ENCODE measurements at regions not wholly inside any gene's neighbourhood (a gene's known extent, or its start where the extent isn't known, plus 50 kb on each side); places are given as distances from the start of the nearest gene placed in this dataset.

GRCh38 chr11:134585666-134586610 lies 173.9 kb upstream of the B3GAT1 start:
- no peak for DNase-seq (ENCODE audit: extremely low read depth, low read depth)
- TF ChIP-seq CTCF (IDR thresholded peaks at IDR 0.05; ENCODE audit: low read depth, low read length, missing control alignments) = no peak
- H3K4me3 ChIP-seq (replicated peaks; ENCODE audit: low read depth, low read length) = no peak overlapping the region

- no peak for DNase-seq (ENCODE audit: extremely low read depth, low read depth)
- no peak for TF ChIP-seq CTCF (IDR thresholded peaks at IDR 0.05; ENCODE audit: low read depth, low read length, missing control alignments)
- no peak overlapping the region for H3K4me3 ChIP-seq (replicated peaks; ENCODE audit: low read depth, low read length)
Observed at GRCh38 chr11:134584706-134585445, 172.8 kb upstream of the B3GAT1 start.

- H3K4me3 ChIP-seq (replicated peaks; ENCODE audit: low read depth, low read length) = no peak overlapping the region
- no peak for TF ChIP-seq CTCF (IDR thresholded peaks at IDR 0.05; ENCODE audit: low read depth, low read length, missing control alignments)
Observed at GRCh38 chr11:134584001-134584561, 172.0 kb upstream of the B3GAT1 start.

GRCh38 chr11:134583397-134583990 lies 171.5 kb upstream of the B3GAT1 start:
- H3K4me3 ChIP-seq (replicated peaks; ENCODE audit: low read depth, low read length) = no peak overlapping the region
- no peak for DNase-seq (ENCODE audit: extremely low read depth, low read depth)
- no peak for TF ChIP-seq CTCF (IDR thresholded peaks at IDR 0.05; ENCODE audit: low read depth, low read length, missing control alignments)

More at GRCh38 chr11:134584001-134584561, 172.0 kb upstream of the B3GAT1 start:
- DNase-seq (ENCODE audit: extremely low read depth, low read depth) = no peak

GRCh38 chr11:134582770-134583095 lies 170.7 kb upstream of the B3GAT1 start:
- TF ChIP-seq CTCF (IDR thresholded peaks at IDR 0.05; ENCODE audit: low read depth, low read length, missing control alignments) = no peak
- DNase-seq (ENCODE audit: extremely low read depth, low read depth) = no peak
- no peak overlapping the region for H3K4me3 ChIP-seq (replicated peaks; ENCODE audit: low read depth, low read length)

GRCh38 chr11:134581966-134582769 lies 170.1 kb upstream of the B3GAT1 start:
- no peak for TF ChIP-seq CTCF (IDR thresholded peaks at IDR 0.05; ENCODE audit: low read depth, low read length, missing control alignments)
- no peak overlapping the region for H3K4me3 ChIP-seq (replicated peaks; ENCODE audit: low read depth, low read length)
- no peak for DNase-seq (ENCODE audit: extremely low read depth, low read depth)

All from HFF-Myc (cell line).